COLO668 (cell line): ENCODE measurements at regions not wholly inside any gene's neighbourhood (a gene's known extent, or its start where the extent isn't known, plus 50 kb on each side); places are given as distances from the start of the nearest gene placed in this dataset.
"Not testable (repeated sequence)": the region's sequence is repeated elsewhere in the genome, so short reads cannot be mapped to it uniquely, and the experiment has no call there.

Experiments used
- DNase-seq: peaks from one replicate; lab custom pipeline; 2025; ENCODE audit not compliant: unreplicated experiment; lab: John Stamatoyannopoulos, UW

DNA sequence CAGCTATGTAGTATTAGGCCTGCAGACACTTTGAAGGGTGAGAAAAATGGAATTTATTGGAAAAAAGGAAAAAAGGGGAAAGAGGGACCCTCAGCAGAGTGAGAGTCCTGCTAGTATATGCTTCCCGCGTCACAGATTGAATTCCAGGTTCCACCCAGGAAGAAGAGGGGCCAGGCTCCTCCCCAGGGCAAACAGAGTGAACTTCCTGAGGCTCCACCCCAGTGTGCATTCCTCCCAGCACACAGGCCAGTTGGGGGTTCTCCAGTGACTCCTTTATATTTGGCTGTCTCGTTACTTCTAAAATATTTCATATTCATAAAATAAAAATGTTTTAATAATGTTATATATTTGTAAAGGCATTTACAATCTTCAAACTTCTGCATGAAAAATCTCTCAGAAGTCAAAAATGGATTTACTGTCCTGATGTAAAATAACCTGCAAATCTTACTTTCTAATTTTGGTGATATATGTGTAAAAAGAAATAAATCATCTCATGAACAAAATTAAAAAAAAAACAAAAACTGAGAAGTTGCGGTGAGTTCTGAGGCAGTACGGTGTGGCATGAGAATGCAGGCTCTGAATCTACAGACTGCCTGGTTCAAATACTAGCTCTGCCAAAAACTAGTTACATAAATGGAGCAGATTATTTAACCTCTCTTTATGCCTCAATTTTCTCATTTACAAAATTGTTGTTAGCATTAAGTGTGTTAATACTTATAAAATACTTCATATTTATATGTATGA, 175.8 kb upstream of the P2RY1 start:
- no peak for DNase-seq

DNA sequence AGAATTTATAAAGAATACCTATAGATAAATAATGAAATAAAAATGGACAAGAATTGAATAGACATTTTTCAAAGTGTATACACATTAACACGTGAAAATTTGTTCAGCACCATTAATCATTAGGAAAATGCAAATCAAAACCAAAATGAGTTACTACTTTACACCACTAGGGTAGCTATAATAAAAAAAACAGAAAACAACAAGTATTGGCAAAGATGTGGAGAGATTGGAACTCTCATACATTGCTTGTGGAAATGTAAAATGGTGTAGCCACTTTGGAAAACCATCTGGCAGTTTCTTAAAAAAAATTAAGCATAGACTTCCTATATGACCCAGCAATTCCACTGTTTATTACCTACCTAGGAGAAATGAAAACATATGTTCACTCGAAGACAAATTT, 172.8 kb upstream of the P2RY1 start:
- no peak for DNase-seq

DNA sequence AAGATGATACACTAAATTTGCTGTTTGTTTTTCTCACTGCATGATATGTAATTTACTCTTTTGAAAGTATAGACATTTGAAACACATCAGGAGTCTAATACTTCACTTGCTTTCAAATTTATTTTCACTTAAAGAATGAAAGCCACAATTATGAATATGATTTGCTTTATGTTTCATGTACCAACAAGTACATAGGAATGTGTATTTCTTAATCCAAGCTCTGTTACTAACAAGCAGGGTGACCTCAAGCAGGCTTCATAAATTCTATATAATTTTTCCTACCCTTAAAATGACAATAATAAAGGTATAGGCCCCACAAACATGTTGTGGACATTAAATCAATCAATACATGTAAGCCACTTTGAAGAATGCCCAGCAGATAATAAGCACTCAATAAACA, 170.2 kb upstream of the P2RY1 start:
- DNase-seq, result no peak

DNA sequence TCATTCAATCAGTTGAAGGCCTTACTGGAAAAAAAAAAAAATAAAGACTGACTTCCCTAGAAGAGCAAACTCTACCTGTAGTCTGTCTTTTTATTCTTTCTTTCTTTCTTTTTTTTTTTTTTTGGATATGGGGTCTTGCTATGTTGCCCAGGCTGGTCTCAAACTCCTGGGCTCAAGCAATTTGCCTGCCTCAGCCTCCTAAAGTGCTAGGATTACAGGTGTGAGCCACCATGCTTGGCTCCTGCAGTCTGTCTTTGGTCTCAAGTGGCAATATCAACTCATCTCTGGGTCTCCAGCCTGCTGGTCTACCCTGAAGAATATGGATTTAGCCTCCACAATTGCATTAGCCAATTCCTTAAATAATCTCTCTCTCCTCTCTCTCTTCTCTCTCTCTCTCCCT, 167.7 kb upstream of the P2RY1 start:
- no peak for DNase-seq

DNA sequence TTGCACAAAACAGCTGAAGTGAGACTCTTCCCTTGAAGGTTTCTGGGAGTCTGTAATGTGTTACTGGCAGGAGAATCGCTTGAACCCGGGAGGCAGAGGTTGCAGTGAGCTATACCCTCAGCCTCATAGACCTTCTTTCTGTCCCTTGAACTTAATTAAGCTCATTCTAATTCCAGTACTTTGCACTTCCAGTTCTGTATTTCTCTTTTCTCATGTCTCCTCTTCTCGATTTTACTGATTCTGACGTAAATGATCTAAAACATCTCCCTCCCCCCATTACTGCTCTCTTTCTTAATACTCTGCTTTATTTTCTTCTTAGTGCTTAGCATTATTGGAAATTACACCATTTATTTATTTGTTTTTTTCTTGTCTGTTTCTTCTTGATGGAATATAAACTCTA, 165.4 kb upstream of the P2RY1 start:
- DNase-seq, result no peak

DNA sequence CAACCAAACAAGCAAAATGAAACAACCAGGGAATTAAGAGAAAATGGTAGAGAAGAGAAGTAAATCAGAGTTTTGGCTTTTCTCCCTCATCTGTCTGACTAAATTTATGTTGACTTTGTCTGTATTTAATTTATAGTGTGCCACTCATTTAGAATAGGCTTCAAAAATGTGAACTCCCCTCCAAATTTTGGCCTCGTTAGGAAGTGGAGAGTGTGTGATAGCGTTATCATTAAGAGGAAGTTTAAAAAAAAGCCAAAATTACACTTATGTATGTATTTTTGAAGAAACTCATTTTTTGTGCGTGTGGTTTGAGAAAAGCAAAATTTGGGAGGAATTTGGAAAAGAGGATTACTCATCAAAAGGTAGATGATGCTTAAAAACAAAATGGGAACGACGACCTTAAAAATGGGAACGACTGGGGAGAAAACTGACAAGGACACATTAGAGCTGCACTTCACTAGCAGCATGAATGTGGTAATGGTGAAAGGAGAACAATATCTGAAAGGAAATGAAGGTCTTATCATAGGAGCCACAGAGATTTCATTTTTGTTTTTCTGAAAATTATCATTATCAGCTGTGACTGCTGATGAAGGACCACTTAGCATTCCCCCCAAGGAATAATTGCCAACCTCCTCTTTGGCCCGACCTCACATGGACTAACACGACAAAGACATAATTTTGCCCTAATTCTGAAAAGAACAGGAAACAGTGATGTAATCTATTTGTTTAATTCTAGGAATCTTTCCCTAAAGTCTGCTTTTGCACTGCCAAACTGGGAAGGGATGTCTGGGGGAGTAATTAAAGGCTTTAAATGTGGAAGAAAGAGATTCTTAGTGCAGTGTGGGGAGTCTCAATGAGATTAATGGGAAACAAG, 163.2 kb upstream of the P2RY1 start:
- no peak for DNase-seq

DNA sequence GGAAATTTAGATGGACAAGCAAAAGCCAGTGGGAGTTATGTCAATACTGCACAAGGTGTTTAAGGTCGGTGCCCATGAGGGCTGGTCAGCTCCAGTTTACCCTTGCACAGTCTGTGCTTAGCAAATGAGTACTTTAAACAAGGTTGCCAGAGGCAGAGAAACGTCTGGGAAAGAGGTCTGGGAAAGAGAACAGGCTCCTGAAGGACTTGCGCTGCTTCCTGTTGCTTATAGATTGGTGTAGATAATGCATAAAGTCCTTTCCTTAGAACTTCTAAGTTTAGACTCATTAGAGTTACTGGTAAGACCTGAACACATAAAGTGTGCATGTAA, 162.6 kb upstream of the P2RY1 start:
- no peak for DNase-seq

DNA sequence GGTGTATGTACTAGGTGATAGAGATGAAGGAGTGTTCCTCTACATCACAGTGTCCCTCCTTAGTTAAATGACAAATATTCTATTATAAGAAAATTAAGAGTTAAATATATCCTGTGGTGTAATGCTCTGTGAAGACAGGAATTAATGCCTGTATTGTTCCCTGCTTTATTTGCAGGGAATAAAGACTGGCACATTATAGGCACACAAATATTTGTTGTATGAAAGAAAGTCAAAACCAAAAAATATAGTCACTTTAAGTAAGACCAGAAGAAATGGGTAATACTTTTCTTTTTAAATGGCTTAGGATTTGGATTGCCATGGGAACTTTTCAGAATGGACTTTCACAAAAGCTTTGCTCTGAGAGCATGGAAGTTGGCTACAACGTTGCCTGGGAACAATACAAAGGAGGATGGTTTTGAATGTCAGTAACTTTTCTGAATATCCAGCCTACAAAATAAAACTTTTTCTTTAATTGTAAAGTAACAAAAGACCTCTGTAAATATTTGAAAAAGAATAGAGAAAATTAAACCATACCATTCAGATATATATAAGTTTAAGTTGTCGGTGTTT, 158.0 kb upstream of the P2RY1 start:
- no peak for DNase-seq

DNA sequence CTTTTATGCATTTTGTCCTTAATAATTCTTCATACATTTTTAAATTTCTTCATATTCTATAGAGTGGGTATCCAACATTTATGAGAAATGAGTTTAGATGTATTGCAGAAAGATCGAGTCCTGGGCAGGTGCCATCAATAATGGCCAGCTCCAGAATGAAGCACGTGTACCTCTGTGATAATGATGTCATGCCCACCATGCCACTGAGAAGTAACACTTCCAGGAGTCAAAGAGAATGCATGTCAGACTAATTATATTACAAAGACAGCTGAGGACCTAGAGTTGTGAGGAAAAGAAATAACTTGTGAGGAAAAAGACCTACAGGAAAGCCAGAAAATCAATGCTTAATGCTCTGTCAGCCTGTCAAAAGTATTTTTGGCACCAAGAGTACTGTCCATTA, 157.4 kb upstream of the P2RY1 start:
- DNase-seq, result no peak

DNA sequence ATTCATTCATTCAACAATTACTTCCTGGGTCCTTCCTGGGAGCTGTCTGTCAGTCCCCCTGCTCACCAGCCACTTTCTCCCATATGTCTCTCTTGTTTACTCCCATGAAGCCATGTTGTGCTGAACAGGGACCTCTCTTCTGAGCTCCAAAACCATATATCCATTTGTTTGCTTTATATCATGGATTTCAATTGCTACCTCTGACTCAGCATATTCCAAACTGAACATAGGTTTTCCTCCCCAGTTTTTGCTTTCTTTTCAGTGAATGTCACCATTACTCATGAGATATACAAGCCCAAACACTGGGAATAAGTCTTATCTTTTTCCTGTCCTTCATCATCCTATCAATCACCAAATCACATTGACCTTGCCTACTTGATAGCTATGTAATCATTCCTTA, 152.5 kb upstream of the P2RY1 start:
- DNase-seq, result no peak

DNA sequence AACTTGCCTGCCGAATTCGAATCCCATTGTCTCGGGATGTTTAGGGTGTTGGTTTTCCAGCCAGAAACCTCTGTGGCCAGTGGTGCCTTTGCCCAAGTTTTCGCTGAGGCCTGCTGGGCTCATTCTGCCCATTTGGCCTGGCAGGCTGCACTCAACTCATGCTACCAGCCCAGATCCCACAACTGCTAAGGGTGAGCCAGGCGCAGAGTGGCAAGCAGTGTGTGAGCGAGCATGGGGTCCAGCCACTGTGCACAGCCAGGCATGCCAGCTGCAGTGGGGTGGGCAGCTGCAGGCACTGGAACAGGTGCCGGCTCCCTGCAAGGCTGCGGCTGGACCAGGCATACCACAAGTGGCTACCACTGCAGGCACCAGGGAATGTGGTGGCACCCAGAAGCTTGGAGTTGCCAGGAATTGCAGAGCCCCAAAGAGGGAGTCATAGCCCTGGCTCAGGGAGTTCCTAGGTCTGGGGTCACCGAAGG, 151.4 kb upstream of the P2RY1 start:
- no peak for DNase-seq

DNA sequence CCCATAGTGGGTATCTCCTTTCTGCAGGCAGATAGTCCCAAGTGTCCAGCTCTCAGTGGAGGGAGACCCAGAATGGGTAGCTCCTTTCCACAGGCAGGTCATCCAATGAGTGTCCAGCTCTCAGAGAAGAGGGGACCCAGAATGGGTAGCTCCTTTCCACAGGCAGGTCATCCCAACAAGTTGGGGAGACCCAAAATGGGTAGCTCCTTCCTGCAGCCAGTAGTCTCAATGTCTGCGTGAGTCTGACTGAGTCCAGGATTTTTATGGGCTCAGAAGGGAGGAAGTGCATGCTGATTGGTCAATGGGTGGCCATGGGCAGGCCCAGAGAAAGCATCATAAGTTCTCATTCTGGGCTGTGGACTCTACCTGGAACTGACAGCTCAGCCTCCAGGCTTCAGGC, 150.7 kb upstream of the P2RY1 start:
- no peak for DNase-seq

DNA sequence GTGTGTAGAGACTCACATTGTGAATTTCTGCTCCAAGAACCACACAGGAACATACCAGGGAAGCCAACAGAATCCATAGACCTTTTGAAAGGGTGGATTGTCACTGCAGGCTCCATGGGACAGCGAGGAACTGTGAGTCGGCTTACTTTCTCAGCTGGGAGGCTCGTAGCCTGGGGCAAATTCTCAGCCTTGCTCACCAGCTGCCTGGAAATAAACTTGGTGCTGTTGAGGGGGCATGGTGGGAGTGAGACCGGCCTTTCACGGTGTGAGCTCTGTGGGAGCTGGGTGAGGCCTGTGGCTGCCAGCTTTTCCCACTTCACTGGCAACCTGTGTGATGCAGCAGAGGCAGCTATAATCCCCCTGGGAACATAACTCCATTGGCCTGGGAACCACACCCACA, 146.6 kb upstream of the P2RY1 start:
- DNase-seq, result no peak

DNA sequence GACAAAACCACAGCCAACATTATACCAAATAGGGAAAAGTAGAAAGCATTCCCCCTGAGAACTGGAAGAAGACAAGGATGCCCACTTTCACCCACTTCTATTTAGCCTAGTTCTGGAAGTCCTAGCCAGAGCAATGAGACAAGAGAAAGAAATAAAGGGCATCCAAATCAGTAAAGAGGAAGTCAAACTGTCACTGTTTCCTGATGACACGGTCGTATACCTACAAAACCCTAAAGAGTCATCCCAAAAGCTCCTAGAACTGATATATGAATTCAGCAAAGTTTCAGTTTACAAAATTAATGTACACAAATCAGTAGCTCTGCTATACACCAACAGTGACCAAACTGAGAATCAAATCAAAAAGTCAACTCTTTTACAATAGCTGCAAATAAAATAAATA, 142.6 kb upstream of the P2RY1 start:
- DNase-seq, result not testable (repeated sequence)

DNA sequence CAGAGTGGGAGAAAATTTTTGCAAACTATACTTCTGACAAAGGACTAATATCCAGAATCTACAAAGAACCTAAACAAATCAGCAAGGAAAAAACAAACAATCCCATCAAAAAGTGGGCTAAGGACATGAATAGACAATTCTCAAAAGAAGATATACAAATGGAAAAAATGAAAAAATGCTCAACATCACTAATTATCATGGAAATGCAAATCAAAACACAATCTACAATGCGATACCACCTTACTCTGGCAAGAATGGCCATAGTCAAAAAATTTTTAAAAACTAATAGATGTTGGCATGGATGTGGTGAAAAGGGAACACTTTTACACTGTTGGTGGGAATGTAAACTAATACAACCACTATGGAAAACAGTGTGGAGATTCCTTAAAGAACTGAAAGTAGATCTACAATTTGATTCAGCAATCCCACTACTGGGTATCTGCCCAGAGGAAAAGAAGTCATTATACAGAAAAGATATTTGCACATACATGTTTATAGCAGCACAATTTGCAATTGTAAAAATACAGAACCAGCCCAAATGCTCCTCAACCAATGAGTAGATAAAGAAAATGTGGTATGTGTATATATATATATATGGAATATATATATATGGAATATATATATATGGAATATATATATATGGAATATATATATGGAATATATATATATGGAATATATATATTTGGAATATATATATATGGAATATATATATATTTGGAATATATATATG, 141.2 kb upstream of the P2RY1 start:
- DNase-seq, result not testable (repeated sequence)

DNA sequence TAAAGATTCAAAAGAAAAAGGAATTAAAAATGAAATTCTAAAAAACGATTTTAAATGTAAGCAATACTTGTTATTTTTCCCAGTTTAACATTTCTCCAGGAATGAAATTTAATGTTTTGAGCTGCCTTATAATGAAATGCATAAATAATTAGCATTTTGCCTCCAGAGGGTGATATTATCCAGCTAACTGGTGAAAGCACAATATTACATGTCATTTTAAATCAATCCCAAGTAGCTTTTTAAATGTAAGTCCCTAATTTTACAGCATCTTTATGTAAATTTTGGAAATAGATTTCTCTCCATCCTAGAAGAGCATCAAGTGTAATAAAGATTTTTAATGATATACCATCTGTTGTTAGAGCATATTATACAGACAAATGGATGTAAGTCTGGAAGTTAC, 139.1 kb upstream of the P2RY1 start:
- no peak for DNase-seq

DNA sequence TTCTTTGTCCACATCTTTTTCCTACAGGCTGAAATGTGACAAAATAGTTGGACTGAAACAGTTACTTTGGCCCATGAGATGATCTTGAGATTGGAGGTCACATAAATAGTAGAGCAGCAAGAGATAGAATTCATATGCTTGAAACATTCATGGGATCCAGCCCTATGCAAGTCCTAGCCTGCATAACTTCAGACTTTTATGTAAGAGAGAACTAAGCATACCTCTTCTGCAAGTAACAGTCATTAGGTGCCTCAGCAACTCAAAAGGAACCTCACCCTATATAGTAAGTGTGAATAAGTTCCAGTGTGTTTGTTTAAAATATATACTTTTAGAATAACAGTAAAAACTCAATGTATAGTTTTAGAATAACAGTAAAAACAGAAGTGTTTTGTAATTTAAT, 138.0 kb upstream of the P2RY1 start:
- no peak for DNase-seq

DNA sequence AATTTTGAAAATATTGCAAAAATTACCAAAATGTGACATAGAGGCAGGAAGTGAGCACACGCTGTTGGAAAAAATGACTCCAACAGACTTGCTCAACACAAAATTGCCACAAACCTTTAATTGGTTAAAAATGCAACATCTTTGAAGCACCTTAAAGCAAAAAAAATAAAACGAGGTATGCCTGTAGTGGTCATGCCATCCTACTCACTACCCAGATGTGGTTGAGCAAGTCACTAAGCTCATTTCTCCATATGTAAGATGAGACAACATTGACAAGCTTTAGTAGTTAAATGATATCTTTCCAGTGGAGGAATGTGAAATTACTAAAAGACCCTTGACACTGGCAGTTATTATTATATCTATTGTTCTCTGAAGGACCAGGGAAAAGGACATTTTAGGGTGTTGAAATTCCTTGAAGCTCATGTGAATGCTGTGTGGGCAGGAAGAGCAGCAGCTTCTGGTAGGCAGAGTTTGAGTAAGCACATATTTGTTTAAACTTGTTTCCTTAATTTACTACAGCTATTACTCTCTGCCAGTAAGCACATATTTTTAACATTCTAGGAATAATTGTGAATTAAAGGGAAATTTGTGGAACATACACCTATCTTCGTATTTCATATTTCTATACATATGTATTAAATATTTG, 131.6 kb upstream of the P2RY1 start:
- DNase-seq, result no peak

DNA sequence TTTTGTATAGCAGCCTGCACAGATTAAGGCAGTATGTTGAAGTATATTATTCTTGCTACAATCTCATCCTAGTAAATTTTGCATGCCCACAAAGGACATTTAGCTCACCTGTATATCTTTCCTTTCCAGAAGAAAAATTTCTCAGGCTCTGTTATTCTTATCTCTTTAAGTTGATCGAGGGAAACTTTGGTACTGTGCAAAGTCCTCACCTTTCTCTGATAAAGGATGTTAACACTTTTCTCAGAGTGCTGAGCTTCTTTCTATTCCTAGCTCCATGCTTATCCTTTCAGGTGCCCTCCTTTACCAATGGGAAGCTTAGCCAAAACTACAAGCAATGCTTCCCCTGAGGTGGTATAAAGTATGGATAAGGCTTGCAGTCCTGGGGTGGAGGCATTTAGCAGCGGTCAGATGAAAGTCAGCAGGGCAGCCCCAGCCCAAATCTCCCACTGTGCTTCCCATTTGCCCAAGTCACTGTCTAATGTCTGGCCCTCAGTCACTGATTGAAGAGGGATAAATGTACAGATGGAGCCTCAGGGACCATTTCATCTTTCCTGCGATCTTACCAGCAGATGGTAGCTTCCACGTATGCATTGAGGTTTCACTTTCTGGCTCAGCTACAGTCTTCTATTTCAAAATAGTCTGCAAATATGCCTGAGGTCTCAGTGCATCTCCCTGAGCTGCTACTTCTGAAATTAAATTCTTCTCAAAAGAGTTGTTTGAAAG, 127.8 kb upstream of the P2RY1 start:
- no peak for DNase-seq

DNA sequence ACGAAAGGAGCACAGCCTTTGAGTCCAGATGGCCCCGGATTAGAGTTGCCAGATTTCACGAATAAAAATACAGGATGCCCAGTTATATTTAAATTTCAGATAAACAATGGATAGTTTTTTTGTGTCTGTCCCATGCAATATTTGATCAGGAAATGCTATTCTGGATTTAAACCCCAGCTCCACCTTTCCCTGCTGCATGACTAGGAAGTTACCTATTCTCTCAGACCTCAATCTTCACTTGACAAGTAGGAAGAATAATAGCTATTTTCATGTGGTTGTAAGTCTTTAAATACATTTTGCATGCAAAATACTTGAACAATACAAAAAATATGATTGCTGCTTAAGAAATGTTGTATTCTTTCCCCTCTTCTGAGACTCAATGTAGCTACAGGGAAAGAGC, 125.3 kb upstream of the P2RY1 start:
- no peak for DNase-seq
